Astrocyte (in vitro differentiated cells and primary cell): ENCODE measurements at regions not wholly inside any gene's neighbourhood (a gene's known extent, or its start where the extent isn't known, plus 50 kb on each side); places are given as distances from the start of the nearest gene placed in this dataset.

Experiments used
- CTCF ChIP-seq: IDR thresholded peaks from 2 replicates; pipeline ENCODE4 v1.5.1; 2011; ENCODE audit warnings: low read depth, mild to moderate bottlenecking, inconsistent platforms, low read length, moderate library complexity; ENCODE audit not compliant: insufficient read depth
- EZH2 ChIP-seq: IDR thresholded peaks from 2 replicates; pipeline ENCODE4 v1.6.1; 2012; ENCODE audit warnings: mild to moderate bottlenecking, low read length, inconsistent platforms; ENCODE audit not compliant: insufficient read depth

DNA sequence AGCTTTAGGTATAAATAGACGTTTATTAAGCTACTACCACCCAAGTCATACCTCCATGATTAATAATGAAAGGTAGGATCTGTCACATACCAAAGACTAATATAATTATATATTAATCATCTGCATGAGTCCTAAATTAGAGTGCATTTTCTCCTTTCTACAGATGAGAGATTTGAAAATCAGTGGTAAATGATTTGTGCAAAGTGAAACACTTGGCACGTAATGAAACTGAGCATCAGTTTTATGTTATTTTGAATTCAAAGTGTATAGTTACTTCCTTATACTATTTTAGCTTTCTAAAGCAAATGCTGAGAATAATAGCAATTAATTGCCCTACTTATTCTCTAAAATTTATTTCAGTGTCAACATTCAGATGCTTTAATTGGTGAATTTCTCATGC lies 615.3 kb downstream of the TRIB2 start:
- no peak for TF ChIP-seq CTCF
- no peak for TF ChIP-seq EZH2
